NCI-H187 (cell line): ENCODE measurements at regions not wholly inside any gene's neighbourhood (a gene's known extent, or its start where the extent isn't known, plus 50 kb on each side); places are given as distances from the start of the nearest gene placed in this dataset.
A peak's percentile ranks its signal among the peaks of the same experiment; 100 is the strongest.
"Not testable (repeated sequence)": the region's sequence is repeated elsewhere in the genome, so short reads cannot be mapped to it uniquely, and the experiment has no call there.

ENCODE experiments used
- DNase-seq, 2 experiments: peaks; one replicate each; lab custom pipeline; 2025; lab: John Stamatoyannopoulos, UW

DNA sequence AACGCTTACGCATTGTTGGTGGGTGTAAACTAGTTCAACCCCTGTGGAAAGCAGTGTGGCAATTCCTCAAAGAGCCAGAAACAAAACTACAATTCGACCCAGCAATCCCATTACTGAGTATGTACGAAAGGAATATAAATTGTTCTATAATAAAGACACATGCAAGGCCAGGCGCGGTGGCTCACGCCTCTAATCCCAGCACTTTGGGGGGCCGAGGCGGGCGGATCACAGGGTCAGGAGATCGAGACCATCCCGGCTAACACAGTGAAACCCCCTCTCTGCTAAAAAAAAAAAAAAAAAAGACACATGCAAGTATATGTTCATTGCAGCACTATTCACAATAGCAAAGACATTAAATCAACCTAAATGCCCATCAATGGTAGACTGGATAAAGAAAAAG, 217.6 kb upstream of the ISL1 start:
- not testable (repeated sequence) for DNase-seq

DNA sequence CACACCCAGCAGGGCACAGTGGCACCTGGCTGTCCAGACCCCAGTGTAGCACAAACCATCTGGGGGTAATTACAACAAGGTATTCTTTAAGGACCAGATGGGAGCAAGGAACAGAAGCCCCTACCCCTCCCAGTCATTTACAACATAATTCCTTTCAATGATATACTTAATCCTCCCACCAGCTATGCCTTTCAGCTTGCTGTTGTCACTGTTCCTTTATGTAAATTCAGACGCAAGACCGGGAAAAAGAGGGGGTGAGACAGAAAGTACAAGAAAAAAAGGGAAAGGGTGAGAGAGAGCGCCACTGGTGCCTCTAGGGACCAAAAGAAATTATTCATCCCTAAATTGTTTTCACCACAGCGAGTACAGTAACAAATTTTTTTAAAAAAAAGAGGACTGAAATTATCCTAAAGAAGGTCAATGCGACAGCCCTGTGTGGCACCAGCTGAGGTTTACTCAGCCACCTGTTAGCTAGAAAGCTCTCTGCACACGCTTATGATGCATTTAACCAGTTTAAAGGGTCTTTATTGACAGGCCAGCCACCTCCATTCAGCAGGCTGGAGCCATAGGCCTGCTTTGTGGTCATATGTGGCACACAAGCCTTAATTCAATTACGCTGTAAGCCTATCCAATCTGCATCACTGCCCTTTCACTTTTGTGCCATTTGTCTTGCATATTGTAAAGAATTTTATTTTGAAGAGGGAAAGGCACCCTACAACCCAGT, 210.2 kb upstream of the ISL1 start:
- no peak for DNase-seq

DNA sequence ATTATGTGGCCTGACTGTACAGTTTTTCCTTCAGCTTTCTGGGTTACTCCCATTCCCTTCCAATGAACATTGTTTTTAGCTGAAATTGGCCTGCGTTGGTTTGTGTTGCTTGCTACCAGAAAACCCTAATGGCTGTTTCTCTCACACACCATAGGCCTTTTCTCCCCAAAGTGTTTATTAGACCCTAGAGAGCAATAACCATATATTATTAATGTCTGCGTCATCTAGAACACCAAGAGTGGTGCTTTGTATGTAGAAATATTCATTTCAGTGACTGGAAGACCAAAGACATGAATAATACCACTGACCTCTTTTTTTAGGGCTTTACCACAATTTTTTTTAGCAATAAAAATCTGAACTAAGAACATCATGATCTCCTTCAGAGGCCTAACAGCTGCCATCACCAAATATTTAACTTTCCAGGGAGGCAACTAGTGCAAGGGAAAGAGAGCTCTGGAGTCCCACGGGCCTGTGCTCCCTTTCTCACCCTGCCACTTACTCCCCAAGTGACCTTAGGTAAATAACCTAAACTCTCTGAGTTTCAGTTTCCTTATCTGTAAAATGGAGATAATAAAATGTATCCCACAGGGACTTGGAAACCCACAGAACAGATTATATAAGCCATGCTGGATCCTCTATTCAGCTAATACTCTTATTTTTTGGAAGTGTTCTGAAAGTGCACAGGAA, 201.9 kb upstream of the ISL1 start:
- DNase-seq: no peak

DNA sequence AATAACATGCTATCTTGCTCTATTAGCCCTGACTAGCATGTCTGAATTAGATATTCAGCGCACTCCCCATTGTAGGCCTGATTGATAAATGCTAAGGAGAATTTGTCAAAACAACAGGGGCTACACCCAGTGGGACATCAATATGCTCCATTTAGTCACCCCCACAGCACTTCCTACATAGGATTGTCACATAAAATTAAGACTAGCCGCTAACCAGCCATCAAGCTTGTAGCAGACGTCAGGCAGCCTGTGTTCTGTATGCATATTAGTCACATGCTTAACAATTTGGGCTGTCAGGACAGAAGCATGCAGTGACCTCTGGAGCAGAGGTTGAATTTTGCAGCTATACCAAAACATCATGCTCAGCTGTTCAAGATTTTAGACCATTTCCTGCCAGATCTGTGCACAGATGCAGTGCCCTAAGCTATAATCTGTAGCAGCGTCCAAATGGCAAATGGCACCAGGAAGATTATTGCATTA, 197.4 kb upstream of the ISL1 start:
- no peak for DNase-seq

DNA sequence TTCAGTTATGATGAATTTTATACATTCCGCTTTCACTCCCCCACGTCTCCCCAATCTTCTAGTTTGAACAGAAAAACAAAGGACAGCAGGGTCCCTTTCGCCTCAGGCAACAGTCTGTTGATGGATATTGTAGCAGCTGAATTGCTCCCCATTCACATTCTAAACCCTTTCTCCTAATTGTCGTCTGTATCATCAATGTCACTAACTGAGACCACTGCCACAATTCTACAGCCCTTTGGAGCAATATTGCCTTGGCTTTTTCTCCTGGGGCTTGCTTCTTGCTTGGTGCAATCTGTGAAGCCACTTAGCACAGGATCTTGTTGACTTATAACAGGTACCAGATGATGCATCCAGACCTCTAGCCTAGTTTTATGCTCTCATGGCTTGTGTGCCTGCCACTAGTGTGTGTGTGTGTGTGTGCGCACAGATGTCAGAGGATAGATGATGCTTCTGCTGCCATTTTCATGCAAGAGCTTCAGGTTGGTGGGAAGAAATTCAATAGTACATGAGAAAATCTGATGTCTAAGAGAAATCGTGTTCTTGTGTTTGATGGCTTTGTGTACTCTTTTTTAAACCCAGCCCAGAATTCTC, 195.2 kb upstream of the ISL1 start:
- no peak for DNase-seq

DNA sequence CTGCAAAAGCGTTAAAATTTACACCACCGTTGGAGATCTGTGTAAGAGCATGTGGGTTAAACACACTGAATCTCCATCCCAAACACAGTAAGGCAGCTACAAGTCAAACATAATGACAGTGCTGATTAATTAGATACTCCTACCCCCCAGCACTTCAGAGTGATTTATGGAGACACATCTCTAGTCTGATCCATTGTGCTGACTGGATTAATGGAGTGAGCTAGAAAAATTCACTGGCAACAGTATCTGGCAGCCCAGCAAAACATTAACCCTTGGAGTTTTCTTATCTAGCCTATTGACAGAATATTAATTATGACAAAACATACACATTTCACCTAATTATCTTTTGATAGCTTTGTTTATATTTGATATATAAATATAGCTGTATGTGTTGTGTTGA, 188.6 kb upstream of the ISL1 start:
- peak in 1 of 2 experiments; percentile 16 for DNase-seq

DNA sequence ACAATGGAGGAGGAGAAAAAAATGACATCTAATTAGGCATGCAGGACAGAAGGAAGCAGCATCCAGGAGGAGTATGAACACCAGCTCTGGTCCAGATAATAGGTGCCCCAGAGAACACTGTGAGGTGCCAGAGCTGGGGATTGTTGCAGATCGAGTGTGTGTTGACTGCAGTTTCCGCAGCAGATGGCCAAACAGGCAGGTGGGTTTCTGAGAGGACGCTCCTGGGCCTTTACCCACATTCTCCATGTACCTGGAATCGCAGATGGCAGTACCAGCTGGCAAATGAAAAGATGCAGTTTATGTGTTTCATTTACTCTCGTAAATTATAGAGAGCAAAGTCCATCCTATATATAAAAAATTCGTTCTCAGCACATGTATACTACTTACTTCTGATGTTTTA, 182.2 kb upstream of the ISL1 start:
- DNase-seq: no peak

DNA sequence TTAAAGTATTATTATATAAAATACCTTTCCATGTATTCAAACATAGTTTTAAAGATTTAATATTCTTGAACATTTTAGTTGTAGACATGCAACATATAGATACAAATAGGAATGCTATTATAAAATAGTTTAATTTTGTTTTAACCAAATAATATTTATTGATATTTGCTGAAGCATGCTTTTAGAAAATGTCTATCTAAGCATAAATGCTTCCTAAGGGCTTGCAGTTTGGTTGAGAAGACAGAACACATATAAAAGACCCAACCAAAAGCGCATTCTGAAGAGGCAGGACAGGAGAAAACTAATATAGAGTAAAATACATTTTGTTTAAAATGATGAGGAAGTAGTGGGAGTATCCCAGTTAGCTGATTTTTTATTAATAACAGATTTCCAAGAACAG, 181.5 kb upstream of the ISL1 start:
- no peak for DNase-seq

DNA sequence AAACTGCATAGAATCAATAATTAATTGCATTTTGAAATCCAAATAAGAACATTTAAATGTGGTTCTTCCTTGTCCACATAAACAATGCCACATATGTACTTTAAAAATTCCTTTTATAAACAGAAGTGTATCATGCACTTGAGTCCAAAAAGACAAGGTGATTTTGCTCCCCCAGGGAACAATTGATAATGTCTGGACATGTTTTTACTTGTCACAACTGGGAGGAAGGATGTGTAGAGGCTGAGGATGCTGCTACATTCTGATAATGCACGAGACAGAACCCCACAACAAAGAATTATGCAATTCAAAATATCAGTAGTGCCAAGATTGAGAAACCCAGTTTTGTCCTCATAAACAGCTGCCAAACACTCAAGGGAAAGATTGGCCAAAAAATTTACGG, 181.1 kb upstream of the ISL1 start:
- DNase-seq: no peak

DNA sequence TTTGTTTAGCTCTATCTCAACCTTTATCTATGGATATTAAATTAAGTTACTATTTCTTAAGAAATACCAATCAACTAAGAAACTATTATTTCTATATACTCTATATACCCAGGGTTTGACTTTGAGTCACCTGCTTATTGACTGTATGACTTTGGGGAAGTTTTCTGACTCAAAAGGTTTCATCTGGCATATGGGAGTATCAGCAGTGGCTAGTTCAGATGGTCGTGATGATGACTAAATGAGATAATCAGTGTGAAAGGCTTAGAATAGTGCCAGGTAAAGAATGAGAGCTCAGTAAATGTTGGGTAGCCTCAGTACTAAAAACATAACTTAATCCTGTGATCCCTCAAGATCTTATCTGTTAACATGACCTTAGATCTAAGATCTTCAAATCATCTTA, 179.7 kb upstream of the ISL1 start:
- no peak for DNase-seq

DNA sequence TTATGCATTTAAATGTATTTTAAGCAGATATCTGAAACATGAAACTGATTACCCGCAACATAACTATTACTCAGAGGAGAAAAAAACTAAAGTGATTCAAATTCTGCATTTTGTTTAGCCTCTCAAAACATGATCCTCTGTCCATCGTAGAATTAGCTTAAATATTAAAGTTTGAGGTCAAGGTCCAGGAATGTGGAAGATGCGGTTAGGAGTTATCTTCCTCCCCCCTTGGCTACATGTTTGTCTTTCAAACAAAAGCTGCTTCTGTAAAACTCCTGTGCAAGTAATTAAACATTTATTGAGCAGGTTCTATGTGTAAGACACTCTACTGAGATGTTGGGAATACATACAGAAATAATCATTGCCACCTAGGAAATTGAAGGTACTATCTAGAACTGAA, 175.0 kb upstream of the ISL1 start:
- no peak for DNase-seq

DNA sequence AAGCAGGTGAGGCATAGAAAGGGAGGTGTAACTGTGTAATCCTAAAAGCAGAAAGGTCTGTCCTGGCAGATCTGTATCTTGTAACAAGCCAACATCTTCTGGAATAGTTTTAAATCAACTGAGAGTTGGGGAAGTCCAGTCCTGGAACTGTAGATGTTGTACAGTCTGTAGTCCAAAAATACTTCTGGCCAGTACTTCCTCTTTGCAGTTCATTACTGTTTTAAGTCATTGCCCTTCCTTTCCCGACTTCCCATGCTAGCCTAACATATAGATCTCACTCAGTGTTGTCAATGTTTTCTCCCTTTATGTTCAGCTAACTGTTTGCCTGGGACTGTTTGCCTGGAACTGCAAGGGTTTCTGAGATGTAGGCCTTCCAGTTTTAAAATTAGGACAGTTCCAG, 168.5 kb upstream of the ISL1 start:
- DNase-seq: no peak

DNA sequence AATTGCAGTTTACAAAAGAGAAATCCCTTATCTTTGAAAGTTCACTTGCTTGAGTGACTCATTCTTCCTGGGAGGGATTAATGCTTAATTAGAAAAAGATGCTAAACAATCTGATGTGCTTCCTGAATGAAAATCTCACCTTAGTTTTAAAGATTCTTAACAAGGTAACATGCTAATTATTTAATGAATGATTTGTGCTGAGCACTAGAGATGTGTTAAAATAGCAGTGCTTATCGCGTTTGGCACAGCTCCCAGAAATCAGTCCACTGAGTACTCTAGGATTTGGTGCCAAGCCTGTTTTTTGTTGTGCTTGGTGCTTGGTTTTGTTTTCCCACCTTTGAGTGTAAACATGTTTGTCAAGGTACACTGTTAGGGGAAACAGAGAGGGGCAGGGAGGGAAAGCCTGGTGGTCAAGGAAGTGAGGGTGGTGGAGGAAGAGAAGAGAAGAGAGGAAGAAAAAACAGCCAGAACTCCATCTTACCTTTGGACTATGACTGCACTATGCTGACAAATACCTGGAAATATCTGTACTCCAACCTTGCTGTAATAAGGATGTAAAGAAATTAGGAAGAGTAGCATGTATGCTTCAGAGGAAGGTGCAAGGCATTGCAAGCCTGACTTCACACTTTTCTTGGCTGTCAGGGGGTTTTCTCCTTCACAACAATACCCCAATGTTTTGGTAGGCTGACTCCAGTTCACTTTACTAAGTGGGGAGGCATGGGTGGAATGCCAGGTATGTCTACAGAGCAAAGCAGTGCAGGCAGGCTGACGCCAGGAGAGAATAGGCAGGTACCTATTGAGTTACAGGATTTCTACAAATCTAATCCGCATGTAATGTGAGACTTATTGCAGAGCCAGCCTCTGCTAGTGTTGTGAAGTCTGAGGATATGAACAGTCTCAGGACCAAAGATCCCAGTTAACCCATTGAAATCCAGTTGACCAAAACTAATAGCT, 157.2 kb upstream of the ISL1 start:
- DNase-seq: peak; percentile 6 to 14

DNA sequence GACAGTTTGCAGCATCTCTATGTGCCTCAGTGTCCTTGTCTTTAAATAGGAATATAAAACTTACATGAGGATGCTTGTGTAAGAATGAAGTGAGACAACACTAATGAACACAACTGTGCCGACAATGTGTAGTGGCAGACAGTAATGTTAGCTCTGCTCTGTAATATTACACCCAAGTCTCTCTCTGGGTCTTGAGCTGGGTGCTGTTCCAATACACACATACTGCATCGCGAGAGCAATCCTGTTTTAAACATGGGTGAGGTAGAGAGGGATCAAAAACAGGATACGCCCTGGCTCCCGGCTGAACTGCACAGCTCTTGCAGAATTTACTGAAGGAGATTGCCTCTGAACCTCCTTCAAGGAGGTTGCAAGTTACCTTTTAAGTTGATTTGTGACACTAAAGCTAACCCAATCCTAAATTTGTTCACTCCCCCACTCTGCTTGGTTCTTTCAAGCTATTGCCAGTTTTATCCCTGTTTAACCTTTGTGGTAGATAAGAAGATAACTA, 155.2 kb upstream of the ISL1 start:
- DNase-seq: no peak

DNA sequence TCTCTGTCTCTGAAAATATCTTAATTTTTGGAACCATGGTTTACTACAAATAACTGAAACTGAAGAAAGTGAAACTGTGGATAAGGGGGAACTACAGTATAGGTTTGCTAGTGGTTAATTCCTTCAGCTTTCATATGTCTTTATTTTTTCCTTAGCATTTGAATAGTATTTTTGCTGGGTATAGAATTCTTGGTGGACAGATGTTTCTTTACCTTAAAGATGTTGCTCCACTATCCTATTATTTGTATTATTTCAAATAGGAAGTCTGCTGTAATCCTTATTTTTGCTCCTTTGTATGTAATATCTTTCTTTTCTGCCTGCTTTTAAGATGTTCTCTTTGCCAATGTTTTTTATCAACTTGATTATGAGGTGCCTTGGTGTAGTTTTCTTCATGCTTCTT, 152.9 kb upstream of the ISL1 start:
- no peak for DNase-seq

DNA sequence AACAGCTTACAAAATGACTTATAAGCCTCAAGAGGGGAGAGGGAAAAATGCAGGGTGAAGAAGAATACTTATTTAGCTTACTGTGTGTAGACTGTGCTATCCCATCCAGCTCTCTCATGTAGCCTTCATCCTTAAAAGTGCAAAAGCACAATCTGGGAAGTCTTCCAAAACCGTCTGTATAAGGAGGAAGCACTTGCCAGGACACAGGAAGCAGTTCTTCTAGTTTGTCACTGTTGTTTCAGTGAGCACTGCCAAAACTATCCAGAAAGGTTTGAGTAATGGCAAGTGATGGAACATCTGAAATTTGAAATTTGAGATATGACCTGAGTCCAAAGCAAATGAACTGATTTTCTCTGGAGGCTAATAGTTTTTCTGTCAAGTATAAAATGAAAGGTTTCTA, 140.8 kb upstream of the ISL1 start:
- no peak for DNase-seq

DNA sequence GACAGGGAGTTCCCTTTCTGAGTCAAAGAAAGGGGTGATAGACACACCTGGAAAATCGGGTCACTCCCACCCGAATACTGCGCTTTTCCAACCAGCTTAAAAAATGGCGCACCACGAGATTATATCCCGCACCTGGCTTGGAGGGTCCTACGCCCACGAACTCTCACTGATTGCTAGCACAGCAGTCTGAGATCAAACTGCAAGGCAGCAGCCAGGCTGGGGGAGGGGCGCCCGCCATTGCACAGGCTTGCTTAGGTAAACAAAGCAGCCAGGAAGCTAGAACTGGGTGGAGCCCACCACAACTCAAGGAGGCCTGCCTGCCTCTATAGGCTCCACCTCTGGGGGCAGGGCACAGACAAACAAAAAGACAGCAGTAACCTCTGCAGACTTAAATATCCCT, 132.3 kb upstream of the ISL1 start:
- DNase-seq: not testable (repeated sequence)

DNA sequence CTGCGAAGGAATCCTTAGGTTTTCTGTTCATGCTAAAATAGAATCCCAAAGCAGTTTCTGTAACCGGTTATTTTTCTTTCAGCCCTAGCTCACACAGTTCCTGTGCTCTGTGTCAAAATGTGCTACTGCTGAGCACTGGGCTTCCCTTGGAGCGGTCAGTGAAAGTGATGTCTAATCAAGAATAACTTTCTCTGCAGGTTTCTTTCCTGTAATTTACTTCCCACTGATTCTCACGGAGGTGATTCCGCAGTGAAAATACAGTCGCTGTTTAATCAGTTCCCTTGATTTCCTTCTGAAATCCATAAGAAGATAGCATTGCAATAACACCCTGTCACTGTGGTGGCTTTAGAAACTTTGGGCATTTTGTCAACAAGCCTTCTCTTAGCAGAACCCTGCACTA, 112.0 kb upstream of the ISL1 start:
- no peak for DNase-seq

DNA sequence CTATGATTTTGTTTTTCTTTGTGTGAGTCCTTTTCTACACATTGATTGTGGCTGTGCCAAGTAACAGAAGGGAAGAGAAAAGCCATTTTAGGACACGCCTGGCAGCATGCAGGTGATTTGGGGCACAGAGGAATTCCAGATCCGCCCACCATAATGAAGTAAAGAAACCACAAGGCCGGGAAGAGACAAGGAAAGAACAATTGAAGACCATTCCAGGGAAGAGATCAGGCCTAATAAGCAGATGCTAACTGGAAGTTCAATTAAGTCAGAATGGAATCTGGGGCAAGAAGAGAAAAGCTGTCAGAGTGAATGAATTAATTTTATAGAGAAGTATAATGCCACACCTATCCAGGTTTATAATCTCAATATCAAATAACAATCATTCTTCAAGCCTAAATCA, 110.2 kb upstream of the ISL1 start:
- DNase-seq: no peak

DNA sequence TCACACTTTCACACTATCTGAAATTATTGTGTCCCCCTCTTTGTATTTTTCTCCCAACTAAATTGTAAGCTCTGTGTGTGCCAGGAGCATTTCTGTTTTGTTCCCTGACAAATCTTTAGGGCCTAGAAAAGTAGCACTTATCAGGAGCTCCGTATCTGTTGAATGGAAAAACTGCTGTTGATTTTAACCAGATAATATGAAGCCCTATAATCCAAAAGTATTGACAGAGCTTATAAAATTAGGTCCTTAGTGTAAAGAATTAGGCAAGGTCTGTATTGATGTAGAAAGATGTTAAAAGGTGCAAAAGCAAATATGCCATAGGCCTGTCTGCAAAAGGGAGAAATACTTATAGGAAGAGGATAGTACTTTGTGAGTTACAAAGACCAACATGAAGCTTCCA, 109.4 kb upstream of the ISL1 start:
- DNase-seq: no peak

DNA sequence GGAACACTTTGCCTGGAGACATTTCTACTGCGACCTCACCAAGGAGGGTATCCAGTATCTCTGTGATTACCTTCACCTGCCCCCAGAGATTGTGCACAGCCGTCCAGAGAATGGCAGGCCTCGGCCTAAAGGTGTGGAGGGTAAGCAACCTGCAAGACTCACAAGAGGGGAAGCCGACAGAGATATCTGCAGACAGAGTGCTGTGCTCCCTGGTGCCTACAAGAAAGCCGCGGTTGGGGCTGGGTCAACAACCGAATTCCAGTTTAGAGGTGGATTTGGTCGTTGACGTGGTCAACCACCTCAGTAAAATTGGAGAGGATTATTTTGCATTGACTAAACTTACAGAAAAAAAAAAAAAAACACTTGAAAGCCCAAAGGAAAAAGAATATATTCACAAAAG, 107.8 kb upstream of the ISL1 start:
- no peak for DNase-seq

DNA sequence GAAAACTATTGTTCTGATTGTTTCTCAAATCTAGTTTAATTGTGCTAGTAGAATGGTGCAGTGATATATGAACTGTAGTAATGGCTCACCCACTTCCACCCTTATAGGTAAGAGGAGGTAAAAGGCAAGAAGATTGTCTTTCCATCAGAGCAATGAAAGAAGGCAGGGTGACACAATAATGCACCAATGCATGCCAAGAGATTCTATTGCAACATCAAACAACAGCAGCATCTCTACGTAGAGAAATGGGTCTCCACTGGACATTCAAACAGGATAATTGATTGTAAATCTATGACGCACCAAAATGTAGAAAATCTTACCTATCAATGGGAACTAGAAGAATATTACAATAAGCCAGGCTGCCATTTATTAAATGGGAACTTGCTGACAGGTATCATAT, 107.0 kb upstream of the ISL1 start:
- DNase-seq: no peak
